IMR-90 (cell line): ENCODE measurements at regions not wholly inside any gene's neighbourhood (a gene's known extent, or its start where the extent isn't known, plus 50 kb on each side); places are given as distances from the start of the nearest gene placed in this dataset.
"Not testable (repeated sequence)": the region's sequence is repeated elsewhere in the genome, so short reads cannot be mapped to it uniquely, and the experiment has no call there.

Source experiments
- ATAC-seq: fragments of 200-7000 bp; cut with Tn5 transposase; 2 replicates; pipeline ENCODE4 v1.9.1; 2020; ENCODE audit warnings: low read depth, mild to moderate bottlenecking, moderate library complexity
- BruUV-seq: library from RNA; stranded (reverse); fragments of 400-500 nt; replicated peaks from 2 replicates; lab custom pipeline; 2021; lab: Mats Ljungman, UMichigan
- CTCF ChIA-PET: fragments of 300-600 bp; formaldehyde crosslinking; extraction: SDS; loops from one replicate; lab custom pipeline; 2021; ENCODE audit warnings: antibody characterized with exemption; lab: Yijun Ruan, JAX
- POLR2A ChIA-PET: fragments of 300-600 bp; sonication (Branson Sonifier 250); formaldehyde crosslinking; loops from one replicate; lab custom pipeline; 2022; ENCODE audit warnings: antibody characterized with exemption; ENCODE audit not compliant: unreplicated experiment; lab: Charles Lee
- DNase-seq: peaks from one replicate; pipeline ENCODE4 v3.0.0; 2013
- H2AFZ ChIP-seq: replicated peaks from 2 replicates; pipeline ENCODE3; 2013; ENCODE audit warnings: low read length, mild to moderate bottlenecking; ENCODE audit not compliant: poor library complexity
- H2AK5ac ChIP-seq: 2 replicates; pipeline ENCODE4 v1.6.1; 2013; ENCODE audit warnings: low read depth, low read length, inconsistent platforms
- H2AK9ac ChIP-seq: replicated peaks from 2 replicates; pipeline ENCODE3; 2013; ENCODE audit warnings: mild to moderate bottlenecking, low read depth, low read length, moderate library complexity; ENCODE audit not compliant: poor library complexity
- H2BK120ac ChIP-seq: 2 replicates; pipeline ENCODE4 v1.6.1; 2013; ENCODE audit warnings: low read depth, low read length, inconsistent platforms
- H2BK15ac ChIP-seq: 3 replicates; pipeline ENCODE4 v1.6.1; 2013; ENCODE audit warnings: low read depth, low read length, inconsistent platforms
- H2BK20ac ChIP-seq: 2 replicates; pipeline ENCODE4 v1.6.1; 2013; ENCODE audit warnings: low read depth, mild to moderate bottlenecking, inconsistent platforms, low read length, moderate library complexity
- H2BK5ac ChIP-seq: 2 replicates; pipeline ENCODE4 v1.6.1; 2013; ENCODE audit warnings: mild to moderate bottlenecking, low read depth, low read length, inconsistent platforms; ENCODE audit not compliant: poor library complexity, severe bottlenecking
- H3K14ac ChIP-seq: replicated peaks from 2 replicates; pipeline ENCODE4 v1.6.1; 2013; ENCODE audit warnings: low read depth, low read length, inconsistent platforms
- H3K18ac ChIP-seq: 2 replicates; pipeline ENCODE4 v1.6.1; 2013; ENCODE audit warnings: low read depth, low read length, control low read depth
- H3K23ac ChIP-seq: 2 replicates; pipeline ENCODE4 v1.6.1; 2013; ENCODE audit warnings: low read depth, low read length, inconsistent platforms
- H3K27ac ChIP-seq: 2 replicates; pipeline ENCODE4 v1.5.1; 2013; ENCODE audit warnings: mild to moderate bottlenecking, control low read depth, low read length; ENCODE audit not compliant: insufficient read depth
- H3K27me3 ChIP-seq: 2 replicates; pipeline ENCODE4 v1.6.1; 2013; ENCODE audit warnings: low read length; ENCODE audit not compliant: control insufficient read depth, insufficient read depth
- H3K36me3 ChIP-seq: 2 replicates; pipeline ENCODE4 v1.6.1; 2013; ENCODE audit warnings: low read length, mixed read lengths; ENCODE audit not compliant: control insufficient read depth, insufficient read depth
- H3K4ac ChIP-seq: 2 replicates; pipeline ENCODE4 v1.6.1; 2013; ENCODE audit warnings: low read depth, low read length, inconsistent platforms
- H3K4me1 ChIP-seq: 2 replicates; pipeline ENCODE4 v1.6.1; 2013; ENCODE audit warnings: low read length, mixed read lengths; ENCODE audit not compliant: control insufficient read depth, insufficient read depth
- H3K4me2 ChIP-seq: 2 replicates; pipeline ENCODE4 v1.6.1; 2013; ENCODE audit warnings: low read depth, mild to moderate bottlenecking, control low read depth, low read length, moderate library complexity
- H3K4me3 ChIP-seq: 2 replicates; pipeline ENCODE4 v1.5.1; 2013; ENCODE audit warnings: low read depth, mild to moderate bottlenecking, control low read depth, low read length, moderate library complexity; ENCODE audit not compliant: insufficient read depth
- H3K56ac ChIP-seq: 2 replicates; pipeline ENCODE4 v1.6.1; 2013; ENCODE audit warnings: low read length, inconsistent platforms; ENCODE audit not compliant: insufficient read depth; ENCODE audit errors: extremely low read depth
- H3K79me1 ChIP-seq, 2 experiments: 2 replicates each; pipeline ENCODE4 v1.6.1; 2013; ENCODE audit warnings: low read length in 2 of 2, inconsistent platforms in 1 of 2, low read depth in 1 of 2
- H3K9ac ChIP-seq: 2 replicates; pipeline ENCODE4 v1.6.1; 2013; ENCODE audit warnings: low read depth, low read length, control low read depth
- H3K9me1 ChIP-seq: 2 replicates; pipeline ENCODE4 v1.6.1; 2013; ENCODE audit warnings: low read length, inconsistent platforms; ENCODE audit not compliant: insufficient read depth
- H3K9me3 ChIP-seq: 2 replicates; pipeline ENCODE4 v1.6.1; 2013; ENCODE audit warnings: low read length; ENCODE audit not compliant: control insufficient read depth, insufficient read depth
- H4K20me1 ChIP-seq: 2 replicates; pipeline ENCODE4 v1.6.1; 2013; ENCODE audit warnings: low read length, inconsistent platforms; ENCODE audit not compliant: insufficient read depth
- H4K5ac ChIP-seq: 2 replicates; pipeline ENCODE4 v1.6.1; 2013; ENCODE audit warnings: mild to moderate bottlenecking, low read depth, low read length, control low read depth
- H4K8ac ChIP-seq, 2 experiments: 2 replicates each; pipeline ENCODE4 v1.6.1; 2013; ENCODE audit warnings: low read depth in 2 of 2, low read length in 2 of 2, control low read depth in 1 of 2, inconsistent platforms in 1 of 2
- H4K91ac ChIP-seq: 2 replicates; pipeline ENCODE4 v1.6.1; 2013; ENCODE audit warnings: low read depth, low read length, inconsistent platforms; ENCODE audit not compliant: insufficient read depth
- WGBS, 2 experiments: methylation state at CpG; one replicate each; pipeline versions ENCODE4 v1.1.5 to v1.1.7; 2013; ENCODE audit warnings: missing lambda C conversion rate in 2 of 2; ENCODE audit not compliant: insufficient read length in 1 of 2; ENCODE audit errors: extremely low coverage in 2 of 2; 5-methylcytosine and 5-hydroxymethylcytosine counted together
- dilution Hi-C: fragments of 300-500 bp; cut with HindIII; formaldehyde crosslinking; loops from one replicate; pipeline ENCODE4 v1.14.3; 2018; ENCODE audit warnings: low sequenced_read_pairs; ENCODE audit not compliant: unreplicated experiment
- in situ Hi-C: fragments of 300-500 bp; cut with MboI; formaldehyde crosslinking; loops from 3 replicates; pipeline ENCODE4 v1.14.3; 2019; ENCODE audit warnings: low sequenced_read_pairs, inconsistent platforms, mixed read lengths
- intact Hi-C: fragments of 100-400 bp; cut with micrococcal nuclease; formaldehyde crosslinking; loops from 2 replicates; pipeline ENCODE4 v1.10.0; 2022

GRCh38 chr1:201734221-201734620 lies 94.7 kb upstream of the IPO9 start:
- H2BK15ac ChIP-seq, H2BK120ac ChIP-seq, in situ Hi-C loops, H3K4me3 ChIP-seq, H3K27me3 ChIP-seq, H3K23ac ChIP-seq, POLR2A ChIA-PET, intact Hi-C loops, ATAC-seq, BruUV-seq, H2AK9ac ChIP-seq, H3K4me2 ChIP-seq, H2BK5ac ChIP-seq, H3K27ac ChIP-seq, H4K91ac ChIP-seq, H3K14ac ChIP-seq, dilution Hi-C loops, CTCF ChIA-PET, H3K36me3 ChIP-seq, H3K56ac ChIP-seq, H3K9me3 ChIP-seq, H2BK20ac ChIP-seq, H3K18ac ChIP-seq, H4K5ac ChIP-seq, H4K8ac ChIP-seq, H2AFZ ChIP-seq, DNase-seq, H3K9ac ChIP-seq: not testable (repeated sequence)
- Histone ChIP-seq H3K4me1 (peaks cover 53% of the 10 kb centered on the region), H2AK5ac (peak overlapping the region; percentile 78; the same call in 1 of the 2 replicates), H3K79me1 (peaks cover 70 to 91% of the 10 kb centered on the region in 2 experiments), H3K4ac (peak overlapping the region; percentile 11; the same call in 1 of the 2 replicates), H4K20me1 (peaks cover 87% of the 10 kb centered on the region), H3K9me1 (peaks cover 65% of the 10 kb centered on the region)
- no CpG with 5 or more reads among the region's 4 CpGs for WGBS, 2 experiments
